ENCODE measurements at regions not wholly inside any gene's neighbourhood (a gene's known extent, or its start where the extent isn't known, plus 50 kb on each side); places are given as distances from the start of the nearest gene placed in this dataset.

DNA sequence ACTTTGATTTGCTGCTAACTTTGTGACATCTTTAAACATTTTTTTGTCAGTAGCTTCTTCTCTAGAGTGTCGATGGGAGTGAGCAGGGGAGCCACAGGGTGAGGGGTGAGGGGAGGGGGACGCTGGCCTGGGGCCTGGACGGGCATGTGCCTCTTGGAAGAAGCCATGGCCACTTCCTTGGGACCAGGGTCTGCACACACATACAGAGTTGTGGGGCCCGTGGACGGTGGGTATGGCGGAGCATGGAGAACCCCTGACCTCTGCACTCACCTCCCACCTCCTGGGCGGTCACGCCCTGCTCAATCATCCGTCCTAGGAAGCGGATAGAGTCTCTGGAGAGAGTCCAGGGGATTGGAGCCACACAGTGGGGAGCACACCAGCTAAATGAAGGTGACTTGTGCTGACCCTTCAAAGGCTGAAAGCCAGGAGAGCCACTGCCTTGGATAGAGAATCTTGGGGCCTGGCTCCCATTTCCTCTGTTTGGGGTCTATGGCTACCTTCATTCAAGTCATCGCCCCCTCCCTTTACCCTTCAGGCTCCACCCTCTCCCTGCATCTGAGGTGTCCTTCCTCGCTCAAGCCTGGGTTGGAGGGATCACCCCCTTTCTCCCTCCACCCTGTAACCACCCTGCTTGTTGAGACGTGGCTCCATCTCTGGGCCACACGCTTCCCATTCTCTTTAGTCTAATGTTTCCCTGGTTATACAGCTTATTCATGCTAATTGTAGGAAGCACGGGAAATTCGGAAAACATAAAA lies 63.9 kb upstream of the HAAO start:
- Histone ChIP-seq H3K27ac (no peak overlapping the region), H3K4me1 (no peaks in the 10 kb centered on the region), H3K4me2 (ENCODE audit: low read length) (no peak overlapping the region), H3K9ac (no peak overlapping the region), H3K36me3 (ENCODE audit: control insufficient read depth, insufficient read depth, low read length) (no peaks in the 10 kb centered on the region), H3K9me3 (ENCODE audit: control insufficient read depth, low read length) (no peaks in the 10 kb centered on the region), H3K27me3 (ENCODE audit: control insufficient read depth, insufficient read depth, low read length) (no peaks in the 10 kb centered on the region), H3K79me2 (no peaks in the 10 kb centered on the region), H2AFZ (no peak overlapping the region), H3K4me3 (ENCODE audit: low read depth, low read length) (no peak overlapping the region)
- TF ChIP-seq, protein P1, sequence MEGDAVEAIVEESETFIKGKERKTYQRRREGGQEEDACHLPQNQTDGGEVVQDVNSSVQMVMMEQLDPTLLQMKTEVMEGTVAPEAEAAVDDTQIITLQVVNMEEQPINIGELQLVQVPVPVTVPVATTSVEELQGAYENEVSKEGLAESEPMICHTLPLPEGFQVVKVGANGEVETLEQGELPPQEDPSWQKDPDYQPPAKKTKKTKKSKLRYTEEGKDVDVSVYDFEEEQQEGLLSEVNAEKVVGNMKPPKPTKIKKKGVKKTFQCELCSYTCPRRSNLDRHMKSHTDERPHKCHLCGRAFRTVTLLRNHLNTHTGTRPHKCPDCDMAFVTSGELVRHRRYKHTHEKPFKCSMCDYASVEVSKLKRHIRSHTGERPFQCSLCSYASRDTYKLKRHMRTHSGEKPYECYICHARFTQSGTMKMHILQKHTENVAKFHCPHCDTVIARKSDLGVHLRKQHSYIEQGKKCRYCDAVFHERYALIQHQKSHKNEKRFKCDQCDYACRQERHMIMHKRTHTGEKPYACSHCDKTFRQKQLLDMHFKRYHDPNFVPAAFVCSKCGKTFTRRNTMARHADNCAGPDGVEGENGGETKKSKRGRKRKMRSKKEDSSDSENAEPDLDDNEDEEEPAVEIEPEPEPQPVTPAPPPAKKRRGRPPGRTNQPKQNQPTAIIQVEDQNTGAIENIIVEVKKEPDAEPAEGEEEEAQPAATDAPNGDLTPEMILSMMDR (IDR thresholded peaks at IDR 0.05), result no peak

DNA sequence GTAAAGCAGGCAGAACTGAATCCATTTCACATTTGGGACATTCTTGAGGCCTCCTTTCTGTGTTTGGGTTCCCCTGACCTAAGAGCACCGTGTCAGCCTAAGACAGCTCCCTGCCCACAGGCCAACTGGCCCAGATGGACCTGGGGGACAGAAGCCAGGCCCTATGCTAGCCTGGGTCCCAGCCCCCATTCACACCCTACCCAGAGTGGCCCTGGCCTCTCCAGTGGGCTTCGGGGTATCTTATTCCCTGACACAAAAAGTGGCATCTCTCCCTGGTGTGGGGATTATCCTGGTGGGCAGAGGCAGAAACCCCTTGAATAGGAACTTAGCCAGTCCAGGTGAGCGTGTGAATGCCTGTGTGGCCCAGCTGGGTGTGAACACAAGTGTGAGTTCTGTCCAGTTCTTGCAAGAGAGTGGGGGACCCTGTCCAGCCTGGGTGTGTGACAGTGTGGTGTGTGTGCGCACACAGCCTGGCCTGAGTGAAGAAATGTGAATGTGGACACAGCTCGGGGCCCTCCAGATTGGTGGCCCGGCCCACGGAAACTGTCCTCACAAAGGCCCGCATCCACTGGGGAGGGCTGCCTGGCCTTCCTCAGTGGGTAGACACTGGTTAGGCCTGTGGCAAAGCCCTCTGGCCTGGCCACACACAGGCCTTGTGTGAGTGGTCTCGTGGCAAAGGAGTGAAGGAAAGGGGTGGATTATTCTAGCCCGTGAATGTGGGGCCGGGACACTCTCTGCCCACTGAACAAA lies 63.0 kb upstream of the HAAO start:
- H3K4me3 ChIP-seq (ENCODE audit: low read depth, low read length), result no peak overlapping the region
- no peaks in the 10 kb centered on the region for H3K4me1 ChIP-seq
- no peak overlapping the region for H3K27ac ChIP-seq
- no peak overlapping the region for H3K4me2 ChIP-seq (ENCODE audit: low read length)
- no peaks in the 10 kb centered on the region for H3K36me3 ChIP-seq (ENCODE audit: control insufficient read depth, insufficient read depth, low read length)
- no peak overlapping the region for H2AFZ ChIP-seq
- TF ChIP-seq, protein P1 (IDR thresholded peaks at IDR 0.05), result no peak
- H3K9me3 ChIP-seq (ENCODE audit: control insufficient read depth, low read length), result no peaks in the 10 kb centered on the region
- no peak overlapping the region for H3K9ac ChIP-seq
- H3K27me3 ChIP-seq (ENCODE audit: control insufficient read depth, insufficient read depth, low read length), result no peaks in the 10 kb centered on the region
- H3K79me2 ChIP-seq, result no peaks in the 10 kb centered on the region

DNA sequence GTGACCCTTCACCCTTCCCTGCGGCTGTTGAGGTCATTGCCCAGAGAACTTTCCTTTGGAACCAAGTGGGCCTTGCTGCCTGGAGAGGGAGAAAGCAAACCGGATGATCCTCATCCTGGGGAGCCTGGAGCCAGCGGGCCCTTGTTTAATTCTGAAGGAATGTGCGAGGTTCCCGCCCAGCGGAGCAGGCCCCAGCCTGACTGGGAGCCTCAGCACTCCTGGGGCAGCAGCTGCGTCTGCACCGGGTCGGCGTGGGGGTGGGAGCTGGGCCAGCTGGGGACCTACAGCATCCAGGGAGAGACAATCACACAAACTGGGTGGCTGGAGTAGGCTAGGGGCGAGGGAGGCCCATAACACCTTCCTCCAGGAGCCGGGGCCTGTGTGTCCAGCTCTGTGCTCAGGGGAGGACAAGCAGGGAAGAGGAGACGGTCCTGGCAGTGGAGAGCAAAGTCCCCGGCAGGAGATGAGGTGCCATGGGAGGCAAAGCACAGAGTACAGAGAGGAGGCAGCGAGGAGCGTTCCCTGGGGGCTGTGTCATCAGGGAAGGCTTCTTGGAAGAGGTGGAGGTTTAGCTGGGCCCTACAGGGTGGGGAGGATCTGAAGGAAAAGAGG lies 61.9 kb upstream of the HAAO start:
- H3K4me3 ChIP-seq (ENCODE audit: low read depth, low read length), result no peak overlapping the region
- no peak overlapping the region for H3K9ac ChIP-seq
- H2AFZ ChIP-seq, result no peak overlapping the region
- no peaks in the 10 kb centered on the region for H3K36me3 ChIP-seq (ENCODE audit: control insufficient read depth, insufficient read depth, low read length)
- H3K9me3 ChIP-seq (ENCODE audit: control insufficient read depth, low read length), result no peaks in the 10 kb centered on the region
- H3K79me2 ChIP-seq, result no peaks in the 10 kb centered on the region
- TF ChIP-seq, protein P1 (IDR thresholded peaks at IDR 0.05), result no peak
- H3K4me1 ChIP-seq, result no peaks in the 10 kb centered on the region
- no peak overlapping the region for H3K27ac ChIP-seq
- no peak overlapping the region for H3K4me2 ChIP-seq (ENCODE audit: low read length)
- no peaks in the 10 kb centered on the region for H3K27me3 ChIP-seq (ENCODE audit: control insufficient read depth, insufficient read depth, low read length)

DNA sequence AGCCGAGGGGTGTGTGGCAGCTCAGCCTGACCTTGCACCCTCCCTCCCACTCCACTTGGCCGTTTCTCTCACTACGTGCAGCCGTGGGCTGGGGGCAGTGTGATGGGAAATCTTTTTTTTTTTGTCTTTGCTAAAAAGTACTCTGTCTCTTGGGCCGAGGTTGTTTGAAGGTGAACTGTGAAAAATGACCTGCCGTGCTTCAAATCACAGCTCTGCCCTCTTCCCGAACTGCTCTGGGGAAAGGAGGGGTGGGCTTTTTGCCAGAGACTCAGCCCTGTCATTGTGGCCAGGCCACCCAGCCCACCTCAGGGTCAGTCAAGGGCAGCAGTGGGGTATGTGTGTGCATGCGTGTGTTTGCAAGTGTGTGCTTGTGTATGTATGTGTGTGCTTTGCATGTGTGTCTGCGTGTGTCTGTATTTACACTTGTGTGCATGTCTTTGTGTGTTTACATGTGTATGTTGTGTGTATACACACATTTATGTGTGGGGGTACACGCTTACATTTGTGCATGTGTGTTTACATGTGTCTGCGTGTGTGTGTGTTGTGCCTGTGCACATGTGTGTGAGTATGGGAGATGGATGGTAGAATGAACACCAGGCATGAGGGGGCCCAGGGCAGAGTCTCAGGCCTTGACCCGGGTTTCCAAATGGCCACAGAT lies 61.3 kb upstream of the HAAO start:
- H3K9ac ChIP-seq, result no peak overlapping the region
- no peaks in the 10 kb centered on the region for H3K9me3 ChIP-seq (ENCODE audit: control insufficient read depth, low read length)

More for the DNA sequence above, 61.3 kb upstream of the HAAO start:
- Histone ChIP-seq H2AFZ (peak overlapping the region; percentile 11), H3K27me3 (ENCODE audit: control insufficient read depth, insufficient read depth, low read length) (no peaks in the 10 kb centered on the region), H3K27ac (no peak overlapping the region), H3K36me3 (ENCODE audit: control insufficient read depth, insufficient read depth, low read length) (no peaks in the 10 kb centered on the region), H3K79me2 (no peaks in the 10 kb centered on the region), H3K4me2 (ENCODE audit: low read length) (no peak overlapping the region), H3K4me1 (no peaks in the 10 kb centered on the region), H3K4me3 (ENCODE audit: low read depth, low read length) (no peak overlapping the region)
- TF ChIP-seq, protein P1 (IDR thresholded peaks at IDR 0.05), result no peak

Data from parathyroid adenoma (tissue), 2 donors.